Spinal cord (tissue), 9 donors: ENCODE measurements at regions not wholly inside any gene's neighbourhood (a gene's known extent, or its start where the extent isn't known, plus 50 kb on each side); places are given as distances from the start of the nearest gene placed in this dataset.
"Not testable (repeated sequence)": the region's sequence is repeated elsewhere in the genome, so short reads cannot be mapped to it uniquely, and the experiment has no call there.

ENCODE experiments used
- DNase-seq, 6 donors: peaks; one replicate each; pipeline versions ENCODE4 v3.0.0 to v3.0.0-alpha.2; 2013 to 2015; ENCODE audit warnings: low spot score in 6 of 6, low read depth in 4 of 6
- H3K27ac ChIP-seq: one replicate; pipeline ENCODE4 v1.5.1; 2013; ENCODE audit warnings: low read depth, low read length, control low read depth
- H3K27me3 ChIP-seq: one replicate; pipeline ENCODE4 v1.6.1; 2013; ENCODE audit warnings: low read length; ENCODE audit not compliant: control insufficient read depth, insufficient read depth
- H3K36me3 ChIP-seq: one replicate; pipeline ENCODE4 v1.6.1; 2013; ENCODE audit warnings: low read length; ENCODE audit not compliant: control insufficient read depth, insufficient read depth
- H3K4me1 ChIP-seq: one replicate; pipeline ENCODE4 v1.6.1; 2013; ENCODE audit warnings: low read length; ENCODE audit not compliant: control insufficient read depth, insufficient read depth
- H3K4me3 ChIP-seq: one replicate; pipeline ENCODE4 v1.5.1; 2013; ENCODE audit warnings: low read depth, low read length, control low read depth
- H3K9me3 ChIP-seq: one replicate; pipeline ENCODE4 v1.6.1; 2013; ENCODE audit warnings: low read length; ENCODE audit not compliant: control insufficient read depth, insufficient read depth
- WGBS: methylation state at CpG from one replicate; pipeline ENCODE4 v1.1.5; 2013; ENCODE audit warnings: missing lambda C conversion rate; ENCODE audit not compliant: insufficient coverage; 5-methylcytosine and 5-hydroxymethylcytosine counted together
- donor health status: healthy.

GRCh38 chr14:50023671-50024490 is 92.5 kb downstream of the VCPKMT start:
- no peak for DNase-seq
- peak overlapping the region; percentile 21 for H3K27ac ChIP-seq

GRCh38 chr14:50025073-50025472 is 91.3 kb downstream of the VCPKMT start:
- 74% methylated on average over 3 of the region's 3 CpGs for WGBS
- H3K36me3 ChIP-seq = no peaks in the 10 kb centered on the region
- H3K4me1 ChIP-seq = no peaks in the 10 kb centered on the region
- no peak overlapping the region for H3K4me3 ChIP-seq
- no peaks in the 10 kb centered on the region for H3K9me3 ChIP-seq
- no peak overlapping the region for H3K27ac ChIP-seq
- H3K27me3 ChIP-seq = no peaks in the 10 kb centered on the region
- no peak for DNase-seq

More at GRCh38 chr14:50023671-50024490, 92.5 kb downstream of the VCPKMT start:
- Histone ChIP-seq H3K4me3 (no peak overlapping the region), H3K9me3 (no peaks in the 10 kb centered on the region), H3K27me3 (no peaks in the 10 kb centered on the region), H3K36me3 (no peaks in the 10 kb centered on the region), H3K4me1 (no peaks in the 10 kb centered on the region)
- WGBS = 65% methylated on average over 4 of the region's 8 CpGs

GRCh38 chr14:50025776-50026175 is 90.6 kb downstream of the VCPKMT start:
- DNase-seq = no peak
- Histone ChIP-seq H3K4me3 (no peak overlapping the region), H3K27me3 (no peaks in the 10 kb centered on the region), H3K27ac (no peak overlapping the region), H3K4me1 (no peaks in the 10 kb centered on the region), H3K36me3 (no peaks in the 10 kb centered on the region), H3K9me3 (no peaks in the 10 kb centered on the region)
- WGBS = no CpG with 5 or more reads among the region's 2 CpGs

- 83% methylated on average over 1 of the region's 3 CpGs for WGBS
- Histone ChIP-seq H3K36me3 (no peaks in the 10 kb centered on the region), H3K27me3 (no peaks in the 10 kb centered on the region), H3K4me1 (no peaks in the 10 kb centered on the region), H3K27ac (no peak overlapping the region), H3K4me3 (no peak overlapping the region), H3K9me3 (no peaks in the 10 kb centered on the region)
- DNase-seq = no peak
Observed at GRCh38 chr14:50026396-50026795, 90.0 kb downstream of the VCPKMT start.

GRCh38 chr14:50027816-50028215 is 88.6 kb downstream of the VCPKMT start:
- DNase-seq = peak in 1 of 6 donors; percentile 18
- H3K4me3 ChIP-seq = no peak overlapping the region
- H3K4me1 ChIP-seq = no peaks in the 10 kb centered on the region
- H3K27ac ChIP-seq = peak overlapping the region; percentile 22
- no peaks in the 10 kb centered on the region for H3K9me3 ChIP-seq
- WGBS = no CpG with 5 or more reads among the region's 4 CpGs
- H3K36me3 ChIP-seq = no peaks in the 10 kb centered on the region
- H3K27me3 ChIP-seq = no peaks in the 10 kb centered on the region

- Histone ChIP-seq H3K36me3 (no peaks in the 10 kb centered on the region), H3K4me1 (no peaks in the 10 kb centered on the region), H3K4me3 (no peak overlapping the region), H3K27ac (no peak overlapping the region), H3K27me3 (no peaks in the 10 kb centered on the region), H3K9me3 (no peaks in the 10 kb centered on the region)
- WGBS = 87% methylated on average over 5 of the region's 6 CpGs
- no peak for DNase-seq
Observed at GRCh38 chr14:50028458-50028857, 87.9 kb downstream of the VCPKMT start.

- no peaks in the 10 kb centered on the region for H3K36me3 ChIP-seq
- no peak for DNase-seq
- H3K4me3 ChIP-seq = no peak overlapping the region
- no peaks in the 10 kb centered on the region for H3K27me3 ChIP-seq
- H3K9me3 ChIP-seq = no peaks in the 10 kb centered on the region
- no peaks in the 10 kb centered on the region for H3K4me1 ChIP-seq
- H3K27ac ChIP-seq = no peak overlapping the region
- WGBS = no CpG with 5 or more reads among the region's 2 CpGs
Observed at GRCh38 chr14:50030036-50030435, 86.3 kb downstream of the VCPKMT start.

- DNase-seq = not testable (repeated sequence)
Observed at GRCh38 chr14:50030911-50031310, 85.5 kb downstream of the VCPKMT start.

GRCh38 chr14:50031602-50032313 is 84.6 kb downstream of the VCPKMT start:
- Histone ChIP-seq H3K27ac (no peak overlapping the region), H3K9me3 (no peaks in the 10 kb centered on the region)
- 84% methylated on average over 2 of the region's 4 CpGs for WGBS

More at GRCh38 chr14:50030911-50031310, 85.5 kb downstream of the VCPKMT start:
- no CpG with 5 or more reads among the region's 1 CpG for WGBS
- not testable (repeated sequence) for H3K4me3 ChIP-seq, H3K27me3 ChIP-seq, H3K9me3 ChIP-seq, H3K36me3 ChIP-seq, H3K4me1 ChIP-seq, H3K27ac ChIP-seq

More at GRCh38 chr14:50031602-50032313, 84.6 kb downstream of the VCPKMT start:
- H3K4me1 ChIP-seq = no peaks in the 10 kb centered on the region
- H3K36me3 ChIP-seq = no peaks in the 10 kb centered on the region
- H3K4me3 ChIP-seq = no peak overlapping the region
- DNase-seq = no peak
- H3K27me3 ChIP-seq = no peaks in the 10 kb centered on the region
